GOT3 (cell line): ENCODE measurements at regions not wholly inside any gene's neighbourhood (a gene's known extent, or its start where the extent isn't known, plus 50 kb on each side); places are given as distances from the start of the nearest gene placed in this dataset.
"Not testable (repeated sequence)": the region's sequence is repeated elsewhere in the genome, so short reads cannot be mapped to it uniquely, and the experiment has no call there.

Source experiments
- DNase-seq: peaks from one replicate; lab custom pipeline; 2025; ENCODE audit warnings: mixed read lengths; lab: John Stamatoyannopoulos, UW

GRCh38 chr1:193919827-193920226, 733.4 kb upstream of the B3GALT2 start:
- no peak for DNase-seq

GRCh38 chr1:193916452-193916851, 730.0 kb upstream of the B3GALT2 start:
- DNase-seq: no peak

- DNase-seq: no peak
These were observed 728.5 kb upstream of the B3GALT2 start for GRCh38 chr1:193914871-193915270.

GRCh38 chr1:193909406-193910082, 723.1 kb upstream of the B3GALT2 start:
- no peak for DNase-seq

GRCh38 chr1:193905288-193906085, 719.1 kb upstream of the B3GALT2 start:
- DNase-seq: no peak

- no peak for DNase-seq
These were observed 705.4 kb upstream of the B3GALT2 start for GRCh38 chr1:193891788-193892187.

- no peak for DNase-seq
These were observed 704.5 kb upstream of the B3GALT2 start for GRCh38 chr1:193890935-193891334.

- DNase-seq: no peak
These were observed 698.6 kb upstream of the B3GALT2 start for GRCh38 chr1:193884848-193885558.

- not testable (repeated sequence) for DNase-seq
These were observed 691.5 kb upstream of the B3GALT2 start for GRCh38 chr1:193877920-193878319.

- no peak for DNase-seq
These were observed 682.0 kb upstream of the B3GALT2 start for GRCh38 chr1:193868425-193868824.

- DNase-seq: no peak
These were observed 669.8 kb upstream of the B3GALT2 start for GRCh38 chr1:193856261-193856660.

- no peak for DNase-seq
These were observed 664.3 kb upstream of the B3GALT2 start for GRCh38 chr1:193850745-193851144.

GRCh38 chr1:193846876-193847604, 660.6 kb upstream of the B3GALT2 start:
- no peak for DNase-seq

GRCh38 chr1:193846411-193846810, 660.0 kb upstream of the B3GALT2 start:
- DNase-seq: no peak

GRCh38 chr1:193841857-193842256, 655.4 kb upstream of the B3GALT2 start:
- no peak for DNase-seq

- DNase-seq: no peak
These were observed 645.1 kb upstream of the B3GALT2 start for GRCh38 chr1:193831465-193831864.

- DNase-seq: no peak
These were observed 641.1 kb upstream of the B3GALT2 start for GRCh38 chr1:193827516-193827915.

GRCh38 chr1:193819376-193819775, 633.0 kb upstream of the B3GALT2 start:
- no peak for DNase-seq

- no peak for DNase-seq
These were observed 620.8 kb upstream of the B3GALT2 start for GRCh38 chr1:193807208-193807607.

- no peak for DNase-seq
These were observed 620.0 kb upstream of the B3GALT2 start for GRCh38 chr1:193806079-193807048.
